ENCODE measurements at regions not wholly inside any gene's neighbourhood (a gene's known extent, or its start where the extent isn't known, plus 50 kb on each side); places are given as distances from the start of the nearest gene placed in this dataset.
"Not testable (repeated sequence)": the region's sequence is repeated elsewhere in the genome, so short reads cannot be mapped to it uniquely, and the experiment has no call there.

DNA sequence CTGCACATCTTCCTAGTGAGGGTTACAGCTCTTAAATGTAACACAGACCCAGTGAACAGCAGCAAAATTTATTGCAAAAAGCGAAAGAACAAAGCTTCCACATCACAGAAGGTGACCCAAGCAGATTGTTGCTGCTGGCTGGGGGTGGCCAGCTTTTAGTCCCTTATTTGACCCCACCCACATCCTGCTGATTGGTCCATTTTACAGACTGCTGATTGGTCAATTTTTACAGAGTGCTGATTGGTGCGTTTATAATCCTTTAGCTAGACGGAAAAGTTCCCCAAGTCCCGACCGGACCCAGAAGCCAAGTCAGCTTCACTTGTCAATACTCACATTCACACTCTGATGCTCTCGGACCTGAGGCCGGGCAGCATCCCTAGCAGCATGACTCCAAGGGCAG lies 154.5 kb upstream of the ATP10A start:
- DNase-seq: no peak

DNA sequence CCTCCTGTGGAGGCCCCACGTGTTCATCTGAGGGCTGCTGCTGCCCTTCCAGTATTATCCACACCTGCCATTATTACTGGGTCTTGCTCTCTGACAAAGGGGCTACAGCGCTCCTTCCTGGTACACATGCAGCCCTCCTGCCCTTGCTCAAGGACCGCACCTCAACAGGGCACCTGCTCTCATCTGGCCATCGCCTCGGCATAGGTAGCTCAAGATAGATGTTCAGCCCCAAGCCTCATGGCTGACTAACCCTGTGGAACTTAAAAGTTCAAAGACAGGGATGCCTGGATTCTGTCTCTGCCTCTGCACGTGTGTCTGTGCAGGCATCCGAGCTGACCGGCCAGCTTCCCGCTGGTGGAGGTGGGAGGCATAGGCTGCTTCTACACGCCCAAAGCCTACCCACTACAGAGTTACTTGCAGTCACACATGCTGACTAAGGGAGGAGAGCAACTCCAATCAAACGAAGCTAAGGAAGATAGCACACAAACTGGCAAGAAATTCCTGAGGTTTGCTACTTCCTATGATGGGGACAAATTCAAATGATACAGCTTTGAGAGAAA lies 152.5 kb upstream of the ATP10A start:
- DNase-seq: no peak

- DNase-seq: no peak
Observed at GRCh38 chr15:26013981-26014380, 150.9 kb upstream of the ATP10A start.

DNA sequence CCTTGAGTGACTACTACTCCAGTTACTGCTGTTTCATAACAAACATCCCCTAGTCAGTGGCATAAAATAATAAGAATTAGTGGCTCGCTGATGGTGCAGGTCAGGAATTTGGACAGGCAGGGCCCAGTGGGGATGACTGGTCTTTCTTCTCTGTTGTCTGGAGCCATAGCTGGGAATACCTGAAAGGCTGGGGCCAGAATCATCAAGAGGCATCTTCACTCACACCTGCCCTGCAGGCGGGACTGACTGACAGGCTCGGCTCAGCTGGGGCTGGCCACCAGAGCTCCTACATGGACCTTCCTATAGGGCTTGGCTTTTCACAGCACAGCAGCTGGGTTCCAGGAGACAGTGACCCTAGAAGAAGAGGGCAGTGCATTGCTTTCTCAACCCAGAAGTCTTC lies 148.8 kb upstream of the ATP10A start:
- DNase-seq: no peak

DNA sequence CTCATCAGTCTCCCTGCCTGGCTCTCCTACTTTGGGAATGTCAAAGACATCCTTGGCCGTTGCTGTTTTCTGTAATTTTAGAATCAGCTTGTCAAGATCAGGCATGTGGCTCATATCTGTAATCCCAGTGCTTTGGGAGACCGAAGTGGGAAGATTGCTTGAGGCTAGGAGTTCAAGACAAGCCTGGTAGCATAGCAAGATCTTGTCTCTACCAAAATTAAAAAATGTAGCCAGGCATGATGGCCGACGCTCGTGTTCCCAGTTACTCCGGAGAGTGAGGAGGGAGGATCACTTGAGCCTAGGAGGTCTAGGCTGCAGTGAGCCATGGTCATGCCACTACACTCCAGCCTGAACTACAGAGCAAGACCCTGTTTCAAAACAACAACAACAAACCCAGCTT lies 144.0 kb upstream of the ATP10A start:
- DNase-seq: no peak

DNA sequence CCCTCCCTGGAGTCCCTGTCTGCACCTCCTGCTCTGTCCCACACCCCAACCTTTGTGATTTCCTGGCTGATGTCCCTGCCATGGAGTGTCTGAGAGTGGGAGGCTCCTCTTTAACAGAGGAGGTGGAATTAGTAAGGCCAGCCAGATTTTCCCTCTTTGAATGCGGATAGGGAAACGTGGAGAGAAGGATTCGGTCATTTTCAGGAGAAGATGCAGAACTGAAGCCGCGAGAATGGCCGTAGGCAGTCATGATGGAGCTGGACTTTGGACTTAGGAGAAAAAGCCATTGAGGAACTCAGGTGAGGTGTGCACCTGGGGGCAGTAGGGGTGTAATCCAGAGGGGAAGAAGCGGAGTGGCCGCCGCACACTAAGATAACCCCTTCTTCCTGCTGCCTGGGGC lies 138.1 kb upstream of the ATP10A start:
- DNase-seq: no peak

DNA sequence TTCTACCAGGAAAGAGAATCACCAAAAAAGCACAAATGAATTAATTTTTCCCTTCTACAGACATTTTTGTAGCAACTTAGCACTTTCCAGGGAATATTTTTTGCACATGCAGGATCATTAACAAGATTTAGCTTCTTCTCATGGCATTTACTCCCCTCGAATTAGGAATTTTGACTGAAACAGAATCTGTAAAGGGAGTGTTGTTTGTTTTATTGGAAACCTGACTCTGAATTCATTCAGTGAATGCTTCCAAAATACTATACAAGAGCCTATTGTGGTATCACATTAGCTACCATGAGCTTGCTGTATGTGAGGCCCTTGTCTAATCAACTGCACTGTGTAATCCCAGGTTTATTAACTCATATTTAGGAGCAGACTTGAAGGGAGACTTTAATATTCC lies 130.4 kb upstream of the ATP10A start:
- no peak for DNase-seq

GRCh38 chr15:25990220-25990619 lies 127.1 kb upstream of the ATP10A start:
- no peak for DNase-seq

DNA sequence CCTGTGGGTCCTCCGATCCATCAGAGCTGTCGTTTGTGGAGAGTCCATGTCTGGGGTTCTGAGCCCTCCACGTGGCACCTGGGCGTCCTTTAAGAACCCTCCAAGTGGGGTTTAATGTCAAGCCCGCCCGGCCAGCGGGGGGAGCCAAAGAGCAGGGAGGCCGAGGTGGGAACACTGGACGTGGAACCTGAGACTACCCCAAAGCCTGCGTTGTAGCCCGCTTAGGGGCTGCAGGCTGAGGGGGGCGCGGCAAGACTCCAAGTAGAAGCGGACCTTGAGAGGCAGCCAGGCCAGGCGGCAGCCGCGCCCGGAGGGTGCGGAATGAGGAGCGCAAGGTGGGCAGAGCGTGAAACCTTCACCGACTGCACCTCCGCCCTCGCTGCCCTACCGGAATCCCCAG lies 126.2 kb upstream of the ATP10A start:
- DNase-seq: no peak

GRCh38 chr15:25988716-25989115 lies 125.6 kb upstream of the ATP10A start:
- not testable (repeated sequence) for DNase-seq

GRCh38 chr15:25987638-25988037 lies 124.5 kb upstream of the ATP10A start:
- DNase-seq: no peak

DNA sequence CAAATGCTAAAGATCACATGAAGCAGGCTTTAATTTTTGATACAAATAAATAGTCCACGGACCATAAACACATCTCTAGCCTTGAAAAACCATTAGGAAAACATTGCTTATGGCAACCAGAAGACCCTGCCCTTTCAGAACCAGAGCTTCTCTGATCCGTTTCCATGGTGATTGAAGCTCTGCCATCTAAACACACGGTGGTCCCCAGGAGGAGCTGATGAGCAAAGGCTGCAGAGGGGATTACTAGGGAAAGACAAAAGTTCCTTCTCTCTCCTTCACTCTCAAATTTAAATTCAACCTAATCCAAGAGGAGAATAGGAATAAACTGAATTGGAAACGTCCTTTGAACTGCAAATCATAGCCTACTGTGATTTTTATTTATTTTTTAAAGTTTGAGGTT lies 122.0 kb upstream of the ATP10A start:
- no peak for DNase-seq

DNA sequence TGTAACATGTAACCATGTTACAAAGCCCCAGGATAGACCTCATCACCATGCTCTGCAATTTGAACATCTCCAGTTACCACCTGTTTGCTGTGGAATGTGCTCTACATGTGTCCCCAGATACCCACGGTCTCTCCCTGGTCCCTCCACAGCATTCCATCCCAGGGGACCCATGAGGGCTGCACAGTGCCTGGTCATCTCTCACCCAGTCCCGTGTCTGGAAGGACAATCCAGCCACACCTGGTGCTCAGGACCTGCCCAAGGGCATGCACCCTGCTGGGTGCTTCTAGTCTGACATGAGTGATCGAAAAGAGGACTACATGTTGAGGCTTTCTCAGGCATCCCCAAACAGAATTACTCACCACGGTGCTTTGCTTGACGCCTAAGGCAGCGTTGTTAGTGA lies 119.6 kb upstream of the ATP10A start:
- no peak for DNase-seq

- DNase-seq: no peak
Observed at GRCh38 chr15:25981114-25981513, 118.0 kb upstream of the ATP10A start.

DNA sequence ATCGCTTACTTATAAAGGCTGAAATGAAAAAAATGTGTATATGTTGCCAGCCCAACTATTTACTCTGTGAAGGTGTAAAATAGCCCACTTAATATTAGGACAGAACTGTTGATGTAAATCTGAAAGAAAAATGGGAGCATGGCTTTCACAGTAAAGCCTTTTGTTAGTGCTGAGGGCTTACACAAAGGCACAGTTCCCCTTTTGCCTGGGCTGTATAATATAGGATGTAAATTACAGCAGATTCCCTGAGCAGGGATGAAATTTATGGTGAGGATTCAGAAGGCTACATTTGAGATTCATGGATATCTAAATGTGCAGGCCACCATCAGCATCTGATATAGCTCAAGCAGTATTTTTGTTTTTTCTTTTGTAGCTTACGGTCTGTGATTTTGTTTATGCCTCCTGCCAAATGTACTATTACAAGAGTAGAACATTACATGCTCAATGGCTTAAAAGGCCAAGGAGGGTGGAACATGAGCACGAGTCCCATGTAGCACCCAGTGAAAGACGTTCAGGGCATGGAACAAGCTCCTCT lies 109.1 kb upstream of the ATP10A start:
- no peak for DNase-seq

GRCh38 chr15:25971053-25971452 lies 107.9 kb upstream of the ATP10A start:
- DNase-seq: no peak

DNA sequence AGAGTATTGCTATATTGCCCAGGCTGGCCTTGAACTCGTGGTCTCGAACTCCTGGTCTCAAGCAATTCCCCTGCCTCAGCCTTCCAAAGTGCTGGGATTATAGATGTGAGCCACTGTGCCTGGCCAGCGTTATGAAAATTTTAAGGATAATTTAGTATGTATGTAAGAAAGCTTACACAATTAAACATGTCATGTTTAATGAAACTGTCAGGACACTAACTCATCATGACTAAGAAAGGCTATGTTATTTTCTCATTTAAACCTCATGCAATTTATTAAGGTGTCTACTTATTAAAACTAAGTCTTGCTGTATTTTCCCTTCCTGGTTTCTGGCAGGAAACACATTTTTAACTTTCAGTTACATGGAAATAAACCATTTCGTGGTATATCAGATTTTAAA lies 106.8 kb upstream of the ATP10A start:
- no peak for DNase-seq

DNA sequence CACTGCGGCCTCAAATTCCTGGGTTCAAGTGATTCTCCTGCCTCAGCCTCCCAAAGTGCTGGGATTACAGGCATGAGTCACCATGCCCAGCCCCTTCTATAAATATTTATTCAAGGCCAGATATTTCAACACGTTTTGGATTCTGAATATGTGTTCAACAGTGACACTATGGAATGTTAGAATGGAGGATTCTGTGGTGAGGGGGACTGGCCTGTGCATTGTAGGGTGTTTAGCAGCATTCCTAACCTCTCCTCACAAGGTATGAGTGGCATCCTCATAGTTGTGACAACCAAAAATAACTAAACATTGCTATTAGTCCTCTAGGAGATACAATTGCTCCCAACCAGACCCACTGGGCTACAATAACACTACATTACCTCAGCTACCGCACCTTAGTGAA lies 104.0 kb upstream of the ATP10A start:
- DNase-seq: no peak

DNA sequence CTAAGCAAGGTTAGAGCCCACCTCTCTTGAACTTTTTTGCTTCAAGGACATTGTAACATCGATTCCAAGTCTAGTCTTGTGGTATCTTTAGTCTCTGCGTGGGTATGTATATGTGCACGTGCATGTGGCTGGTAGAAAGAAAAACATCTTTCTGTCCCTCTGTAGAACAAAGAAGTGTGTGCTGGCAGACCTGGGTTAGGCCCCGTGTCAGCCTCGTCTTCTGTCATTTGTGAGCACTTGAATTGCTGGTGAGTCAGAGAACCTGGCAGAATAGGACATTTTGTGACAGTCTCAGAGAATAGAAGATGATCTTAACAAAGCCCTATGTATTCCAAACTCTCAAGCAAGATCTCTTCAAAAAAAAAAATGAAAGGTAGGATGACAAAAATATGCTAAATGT lies 102.2 kb upstream of the ATP10A start:
- no peak for DNase-seq

DNA sequence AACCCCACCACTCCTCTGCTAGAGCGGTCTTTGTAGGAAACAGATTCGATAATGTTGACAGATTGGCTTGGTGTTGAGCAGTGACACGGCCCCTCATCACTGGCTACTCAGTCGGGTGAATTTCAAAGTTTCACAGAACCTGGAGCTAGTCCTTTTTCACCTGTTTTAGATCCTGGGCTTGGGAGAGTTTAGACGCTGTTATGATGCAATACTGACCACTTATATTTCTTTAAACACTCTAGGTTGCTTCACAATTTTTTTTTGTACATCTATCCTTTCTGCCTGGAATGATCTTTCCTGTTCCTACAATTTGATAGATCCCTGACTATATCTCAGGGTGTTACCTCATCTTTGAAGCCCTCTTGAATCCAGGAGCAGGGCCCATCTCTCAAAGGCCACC lies 97.1 kb upstream of the ATP10A start:
- DNase-seq: no peak

DNA sequence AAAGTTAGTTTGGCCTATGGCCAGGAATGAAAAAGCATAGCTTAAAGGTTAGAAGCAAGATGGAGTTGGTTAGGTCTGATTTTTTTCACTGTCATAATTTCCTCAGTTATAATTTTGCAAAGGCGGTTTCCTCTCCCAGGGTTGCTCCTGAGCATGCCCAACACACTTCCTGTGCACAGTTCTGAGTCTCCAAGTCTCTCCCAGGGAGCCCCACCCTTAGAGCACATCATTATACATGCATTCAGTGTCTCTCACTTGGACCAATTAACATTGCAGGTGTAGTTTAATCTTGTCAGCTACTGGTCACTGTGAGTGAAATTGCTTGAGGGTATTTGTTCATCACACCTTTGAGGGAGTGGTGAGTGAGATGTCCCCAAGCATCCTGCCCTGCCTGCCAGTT lies 96.0 kb upstream of the ATP10A start:
- no peak for DNase-seq

DNA sequence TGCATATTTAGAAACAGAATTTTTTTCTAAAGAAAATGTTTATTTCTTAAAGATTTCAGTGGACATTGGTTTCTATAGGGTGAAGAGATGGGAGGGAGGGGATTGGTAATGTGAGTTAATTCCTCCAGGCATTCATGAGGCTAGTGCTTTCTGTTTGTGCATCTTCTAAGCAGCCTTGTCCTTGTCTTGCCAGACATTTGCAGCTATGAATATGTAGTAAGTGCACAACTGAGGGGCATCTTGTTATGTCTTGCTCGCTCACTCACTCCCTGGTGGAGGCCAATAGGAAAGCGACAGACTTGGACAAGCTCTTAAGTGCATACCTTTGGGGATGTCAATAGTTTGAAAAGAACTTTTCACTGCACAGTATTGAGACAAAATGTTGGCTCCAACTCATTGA lies 92.5 kb upstream of the ATP10A start:
- DNase-seq: no peak

DNA sequence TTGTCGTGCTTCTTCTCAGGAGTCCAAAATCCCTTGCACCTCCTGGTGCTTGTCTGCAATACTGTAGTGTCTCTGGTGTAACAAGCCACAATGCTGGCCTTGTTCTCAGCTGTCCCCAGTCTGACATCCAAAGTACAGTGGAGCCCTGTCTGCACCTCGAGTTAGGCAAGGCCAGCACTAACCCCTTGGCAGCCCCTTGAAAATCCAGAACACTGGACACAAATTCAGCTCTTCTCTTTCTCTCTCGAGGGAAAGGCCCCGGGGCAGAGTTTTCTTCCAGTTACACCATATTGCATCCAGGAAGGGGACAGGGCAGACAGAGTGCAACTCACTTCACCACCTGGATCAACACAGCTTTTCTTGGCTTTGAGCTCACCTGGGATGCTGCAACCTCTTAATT lies 91.3 kb upstream of the ATP10A start:
- DNase-seq: no peak

- no peak for DNase-seq
Observed at GRCh38 chr15:25950014-25950413, 86.9 kb upstream of the ATP10A start.
